Mesendoderm (in vitro differentiated cells): ENCODE measurements at regions not wholly inside any gene's neighbourhood (a gene's known extent, or its start where the extent isn't known, plus 50 kb on each side); places are given as distances from the start of the nearest gene placed in this dataset.

ENCODE experiments used
- DNase-seq: peaks from one replicate; pipeline ENCODE4 v3.0.0; 2013
- H2AK5ac ChIP-seq: 2 replicates; pipeline ENCODE4 v1.6.1; 2013; ENCODE audit warnings: low read length, inconsistent platforms
- H2BK120ac ChIP-seq: 2 replicates; pipeline ENCODE4 v1.6.1; 2013; ENCODE audit warnings: low read depth, mild to moderate bottlenecking, low read length, moderate library complexity, mixed read lengths
- H2BK15ac ChIP-seq: replicated peaks from 2 replicates; pipeline ENCODE4 v1.6.1; 2013; ENCODE audit warnings: low read depth, mild to moderate bottlenecking, moderate library complexity
- H2BK5ac ChIP-seq: 2 replicates; pipeline ENCODE4 v1.6.1; 2013; ENCODE audit warnings: low read length, inconsistent platforms
- H3K18ac ChIP-seq: 2 replicates; pipeline ENCODE4 v1.6.1; 2013; ENCODE audit warnings: mild to moderate bottlenecking, low read length, mixed read lengths
- H3K23ac ChIP-seq: one replicate; pipeline ENCODE4 v1.6.1; 2013; ENCODE audit warnings: low read length
- H3K27ac ChIP-seq: 2 replicates; pipeline ENCODE4 v1.5.1; 2013; ENCODE audit warnings: low read depth, mild to moderate bottlenecking, inconsistent platforms, low read length, moderate library complexity
- H3K27me3 ChIP-seq: 2 replicates; pipeline ENCODE4 v1.6.1; 2013; ENCODE audit warnings: low read length, control low read depth, mild to moderate bottlenecking, inconsistent platforms; ENCODE audit not compliant: insufficient read depth, poor library complexity
- H3K36me3 ChIP-seq: 2 replicates; pipeline ENCODE4 v1.6.1; 2013; ENCODE audit warnings: low read length, inconsistent platforms; ENCODE audit not compliant: control insufficient read depth, insufficient read depth
- H3K4ac ChIP-seq: one replicate; pipeline ENCODE4 v1.6.1; 2013; ENCODE audit warnings: low read depth, mild to moderate bottlenecking, low read length, moderate library complexity
- H3K4me1 ChIP-seq: 2 replicates; pipeline ENCODE4 v1.6.1; 2013; ENCODE audit warnings: low read depth, low read length, inconsistent platforms; ENCODE audit not compliant: control insufficient read depth
- H3K4me2 ChIP-seq: 2 replicates; pipeline ENCODE4 v1.6.1; 2013; ENCODE audit warnings: low read length
- H3K4me3 ChIP-seq: 2 replicates; pipeline ENCODE4 v1.5.1; 2013; ENCODE audit warnings: mild to moderate bottlenecking, low read length
- H3K56ac ChIP-seq: one replicate; pipeline ENCODE4 v1.6.1; 2013; ENCODE audit warnings: low read length
- H3K79me1 ChIP-seq: 2 replicates; pipeline ENCODE4 v1.6.1; 2013; ENCODE audit warnings: low read length, inconsistent platforms
- H3K79me2 ChIP-seq: 2 replicates; pipeline ENCODE4 v1.6.1; 2013; ENCODE audit warnings: mild to moderate bottlenecking, low read length; ENCODE audit not compliant: control insufficient read depth, insufficient read depth
- H3K9ac ChIP-seq: 2 replicates; pipeline ENCODE4 v1.6.1; 2013; ENCODE audit warnings: low read length, inconsistent platforms
- H4K5ac ChIP-seq: one replicate; pipeline ENCODE4 v1.6.1; 2013; ENCODE audit warnings: low read length
- H4K8ac ChIP-seq: one replicate; pipeline ENCODE4 v1.6.1; 2013; ENCODE audit warnings: low read depth, mild to moderate bottlenecking, control low read depth, low read length, moderate library complexity
- WGBS: extraction: QIAGEN DNeasy Blood & Tissue Kit; methylation state at CpG from one replicate; pipeline ENCODE4 v1.1.7; 2013; ENCODE audit warnings: low lambda C conversion rate, missing lambda C conversion rate; ENCODE audit not compliant: insufficient coverage; ENCODE audit errors: extremely low coverage; 5-methylcytosine and 5-hydroxymethylcytosine counted together

GRCh38 chr3:176931991-176932390 lies 265.3 kb downstream of the TBL1XR1 start:
- Histone ChIP-seq H2BK120ac (no peak overlapping the region), H3K36me3 (no peaks in the 10 kb centered on the region), H2BK5ac (no peak overlapping the region), H3K79me2 (no peaks in the 10 kb centered on the region), H3K79me1 (no peaks in the 10 kb centered on the region), H3K4me3 (no peak overlapping the region), H2BK15ac (no peak overlapping the region), H3K56ac (no peak overlapping the region), H3K27ac (no peak overlapping the region), H3K4me1 (no peaks in the 10 kb centered on the region), H3K18ac (no peak overlapping the region), H3K9ac (no peak overlapping the region), H3K23ac (no peak overlapping the region), H4K5ac (no peak overlapping the region), H3K4me2 (no peak overlapping the region), H2AK5ac (no peak overlapping the region), H4K8ac (no peak overlapping the region), H3K27me3 (no peaks in the 10 kb centered on the region), H3K4ac (no peak overlapping the region)
- WGBS = no CpG with 5 or more reads among the region's 2 CpGs
- no peak for DNase-seq

DNA sequence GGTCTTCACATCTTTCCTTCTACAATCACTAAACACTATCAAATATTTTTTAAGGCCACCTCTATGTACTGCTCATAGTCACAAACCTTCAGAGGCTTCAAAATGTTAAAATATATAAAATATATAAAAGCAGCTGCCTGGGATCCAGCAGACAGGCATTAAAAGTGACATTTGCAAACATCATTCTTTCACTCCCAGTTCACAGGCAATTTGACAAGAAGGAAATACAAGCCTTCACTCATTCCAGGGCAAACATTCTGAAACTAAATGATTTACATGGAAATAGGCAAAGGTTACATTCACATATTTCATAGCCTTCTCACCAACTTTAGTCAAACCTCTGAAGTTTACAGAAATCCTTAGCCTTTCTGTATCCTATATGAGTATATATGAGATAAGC lies 266.3 kb downstream of the TBL1XR1 start:
- no peak overlapping the region for H3K4ac ChIP-seq
- H3K27ac ChIP-seq = no peak overlapping the region
- no peak overlapping the region for H3K18ac ChIP-seq
- no peaks in the 10 kb centered on the region for H3K79me2 ChIP-seq
- H3K36me3 ChIP-seq = no peaks in the 10 kb centered on the region
- no peaks in the 10 kb centered on the region for H3K4me1 ChIP-seq
- DNase-seq = no peak
- H2BK120ac ChIP-seq = no peak overlapping the region
- no peak overlapping the region for H2AK5ac ChIP-seq
- no peak overlapping the region for H3K56ac ChIP-seq
- no peak overlapping the region for H3K9ac ChIP-seq
- no peaks in the 10 kb centered on the region for H3K27me3 ChIP-seq
- H4K5ac ChIP-seq = no peak overlapping the region
- H3K79me1 ChIP-seq = no peaks in the 10 kb centered on the region
- no peak overlapping the region for H2BK5ac ChIP-seq
- H3K4me2 ChIP-seq = no peak overlapping the region
- H2BK15ac ChIP-seq = no peak overlapping the region
- no peak overlapping the region for H4K8ac ChIP-seq
- no peak overlapping the region for H3K23ac ChIP-seq
- no peak overlapping the region for H3K4me3 ChIP-seq

GRCh38 chr3:176928582-176928931 lies 268.7 kb downstream of the TBL1XR1 start:
- H2AK5ac ChIP-seq = no peak overlapping the region
- H3K23ac ChIP-seq = no peak overlapping the region
- no peak overlapping the region for H3K4ac ChIP-seq
- H3K79me2 ChIP-seq = no peaks in the 10 kb centered on the region
- H4K8ac ChIP-seq = no peak overlapping the region
- no peak overlapping the region for H3K18ac ChIP-seq
- H3K4me1 ChIP-seq = no peaks in the 10 kb centered on the region
- no peak overlapping the region for H2BK5ac ChIP-seq
- DNase-seq = no peak
- WGBS = no CpG with 5 or more reads among the region's 1 CpG
- H2BK15ac ChIP-seq = no peak overlapping the region
- no peaks in the 10 kb centered on the region for H3K36me3 ChIP-seq
- H3K4me3 ChIP-seq = no peak overlapping the region
- no peak overlapping the region for H3K56ac ChIP-seq
- H3K9ac ChIP-seq = no peak overlapping the region
- no peak overlapping the region for H3K27ac ChIP-seq
- H4K5ac ChIP-seq = no peak overlapping the region
- H3K79me1 ChIP-seq = no peaks in the 10 kb centered on the region
- no peak overlapping the region for H3K4me2 ChIP-seq
- no peak overlapping the region for H2BK120ac ChIP-seq
- no peaks in the 10 kb centered on the region for H3K27me3 ChIP-seq

GRCh38 chr3:176927706-176928581 lies 269.3 kb downstream of the TBL1XR1 start:
- Histone ChIP-seq H2BK120ac (no peak overlapping the region), H3K27me3 (no peaks in the 10 kb centered on the region), H3K36me3 (no peaks in the 10 kb centered on the region), H3K4me1 (no peaks in the 10 kb centered on the region), H3K79me1 (no peaks in the 10 kb centered on the region), H2BK15ac (no peak overlapping the region), H3K56ac (no peak overlapping the region), H3K4me2 (no peak overlapping the region), H3K79me2 (no peaks in the 10 kb centered on the region), H3K9ac (no peak overlapping the region), H2AK5ac (no peak overlapping the region), H3K4me3 (no peak overlapping the region), H4K5ac (no peak overlapping the region), H4K8ac (no peak overlapping the region), H3K4ac (no peak overlapping the region), H3K23ac (no peak overlapping the region), H2BK5ac (no peak overlapping the region), H3K27ac (no peak overlapping the region), H3K18ac (no peak overlapping the region)
- no peak for DNase-seq
- no CpG with 5 or more reads among the region's 3 CpGs for WGBS

GRCh38 chr3:176927280-176927679 lies 270.0 kb downstream of the TBL1XR1 start:
- Histone ChIP-seq H2BK5ac (no peak overlapping the region), H3K4me3 (no peak overlapping the region), H3K36me3 (no peaks in the 10 kb centered on the region), H3K18ac (no peak overlapping the region), H3K4ac (no peak overlapping the region), H3K9ac (no peak overlapping the region), H2BK15ac (no peak overlapping the region), H3K27ac (no peak overlapping the region), H3K23ac (no peak overlapping the region), H3K56ac (no peak overlapping the region), H2AK5ac (no peak overlapping the region), H3K4me2 (no peak overlapping the region), H3K79me1 (no peaks in the 10 kb centered on the region), H4K8ac (no peak overlapping the region), H3K4me1 (no peaks in the 10 kb centered on the region), H3K79me2 (no peaks in the 10 kb centered on the region), H3K27me3 (no peaks in the 10 kb centered on the region), H2BK120ac (no peak overlapping the region), H4K5ac (no peak overlapping the region)
- DNase-seq = no peak
- WGBS = 100% methylated on average over 1 of the region's 3 CpGs

- no peaks in the 10 kb centered on the region for H3K36me3 ChIP-seq
- no peak overlapping the region for H4K8ac ChIP-seq
- no peak overlapping the region for H2BK5ac ChIP-seq
- no peaks in the 10 kb centered on the region for H3K4me1 ChIP-seq
- no peaks in the 10 kb centered on the region for H3K79me1 ChIP-seq
- no peak overlapping the region for H3K18ac ChIP-seq
- H2AK5ac ChIP-seq = no peak overlapping the region
- DNase-seq = no peak
- no peak overlapping the region for H4K5ac ChIP-seq
- H3K56ac ChIP-seq = no peak overlapping the region
- no CpG with 5 or more reads among the region's 2 CpGs for WGBS
- H3K23ac ChIP-seq = no peak overlapping the region
- H3K79me2 ChIP-seq = no peaks in the 10 kb centered on the region
- no peak overlapping the region for H3K4ac ChIP-seq
- no peak overlapping the region for H2BK15ac ChIP-seq
- no peak overlapping the region for H2BK120ac ChIP-seq
- H3K4me2 ChIP-seq = no peak overlapping the region
- H3K9ac ChIP-seq = no peak overlapping the region
- no peak overlapping the region for H3K4me3 ChIP-seq
- no peak overlapping the region for H3K27ac ChIP-seq
- no peaks in the 10 kb centered on the region for H3K27me3 ChIP-seq
Measured at GRCh38 chr3:176926688-176927087, 270.6 kb downstream of the TBL1XR1 start.
